RWPE1 (cell line): ENCODE measurements at regions not wholly inside any gene's neighbourhood (a gene's known extent, or its start where the extent isn't known, plus 50 kb on each side); places are given as distances from the start of the nearest gene placed in this dataset.
A peak's percentile ranks its signal among the peaks of the same experiment; 100 is the strongest.

Source experiments
- CTCF ChIA-PET: fragments of 350-600 bp; sonication (Branson Sonifier 250); formaldehyde crosslinking; extraction: SDS; loops from one replicate; lab custom pipeline; 2021; lab: Yijun Ruan, JAX
- POLR2A ChIA-PET: fragments of 400-600 bp; formaldehyde crosslinking; extraction: SDS; loops from one replicate; lab custom pipeline; 2020; ENCODE audit warnings: antibody characterized with exemption; ENCODE audit not compliant: low non-redundant PET; lab: Yijun Ruan, JAX
- DNase-seq: peaks from one replicate; pipeline ENCODE4 v3.0.0; 2012; ENCODE audit warnings: low spot score
- H3K27ac ChIP-seq: fragments of 450-650 bp; 2 replicates; pipeline ENCODE4 v1.5.1; 2017
- TF ChIP-seq, protein P1 (sequence below): fragments of 450-650 bp; conservative IDR thresholded peaks from 2 replicates; pipeline ENCODE4 v1.5.1; 2017; ENCODE audit warnings: low read depth, mild to moderate bottlenecking

DNA sequence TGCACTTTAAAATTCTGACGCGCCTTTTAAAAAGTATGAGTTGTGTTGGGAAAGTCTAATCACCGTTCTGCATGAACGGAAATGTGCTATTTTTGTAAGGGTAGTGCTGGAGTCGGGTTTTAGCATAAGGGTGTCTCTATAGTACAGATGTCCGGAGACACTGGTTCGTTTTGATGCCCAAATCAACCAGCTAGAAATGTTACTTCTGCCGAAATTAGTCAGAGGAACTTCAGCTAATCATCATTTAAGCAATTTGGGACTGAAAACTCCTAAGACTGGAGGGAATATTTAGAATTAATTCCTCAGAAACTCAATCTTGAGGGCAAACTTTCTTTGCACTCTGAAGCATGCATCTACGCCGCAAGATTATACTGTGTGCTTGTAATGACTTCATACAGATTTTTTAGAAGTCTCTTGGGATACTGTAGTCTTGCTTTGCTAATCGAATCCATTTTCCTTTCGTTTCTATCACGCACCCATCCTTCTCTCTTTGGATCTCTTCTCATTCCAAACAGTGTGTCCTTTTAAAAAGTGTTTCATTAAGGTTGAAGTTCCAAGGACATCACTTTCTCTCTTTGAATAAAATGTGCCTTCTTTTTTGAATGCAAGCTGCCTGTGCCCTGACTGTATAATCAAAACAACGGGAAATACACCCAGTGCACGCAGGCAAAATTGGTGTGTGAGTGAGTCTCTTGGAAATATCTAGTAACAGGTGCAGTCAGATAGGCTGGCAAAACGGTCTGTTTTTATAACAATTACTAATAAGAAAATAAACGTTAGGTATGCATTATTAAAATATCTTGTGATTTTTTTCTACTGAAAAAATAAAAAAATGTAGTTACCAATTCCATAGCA, 270.9 kb upstream of the TCF4 start:
- no peak overlapping the region for H3K27ac ChIP-seq
- TF ChIP-seq, protein P1, sequence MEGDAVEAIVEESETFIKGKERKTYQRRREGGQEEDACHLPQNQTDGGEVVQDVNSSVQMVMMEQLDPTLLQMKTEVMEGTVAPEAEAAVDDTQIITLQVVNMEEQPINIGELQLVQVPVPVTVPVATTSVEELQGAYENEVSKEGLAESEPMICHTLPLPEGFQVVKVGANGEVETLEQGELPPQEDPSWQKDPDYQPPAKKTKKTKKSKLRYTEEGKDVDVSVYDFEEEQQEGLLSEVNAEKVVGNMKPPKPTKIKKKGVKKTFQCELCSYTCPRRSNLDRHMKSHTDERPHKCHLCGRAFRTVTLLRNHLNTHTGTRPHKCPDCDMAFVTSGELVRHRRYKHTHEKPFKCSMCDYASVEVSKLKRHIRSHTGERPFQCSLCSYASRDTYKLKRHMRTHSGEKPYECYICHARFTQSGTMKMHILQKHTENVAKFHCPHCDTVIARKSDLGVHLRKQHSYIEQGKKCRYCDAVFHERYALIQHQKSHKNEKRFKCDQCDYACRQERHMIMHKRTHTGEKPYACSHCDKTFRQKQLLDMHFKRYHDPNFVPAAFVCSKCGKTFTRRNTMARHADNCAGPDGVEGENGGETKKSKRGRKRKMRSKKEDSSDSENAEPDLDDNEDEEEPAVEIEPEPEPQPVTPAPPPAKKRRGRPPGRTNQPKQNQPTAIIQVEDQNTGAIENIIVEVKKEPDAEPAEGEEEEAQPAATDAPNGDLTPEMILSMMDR: no peak
- no peak for DNase-seq
- ChIA-PET CTCF (no interaction called here), POLR2A (no interaction called here)

DNA sequence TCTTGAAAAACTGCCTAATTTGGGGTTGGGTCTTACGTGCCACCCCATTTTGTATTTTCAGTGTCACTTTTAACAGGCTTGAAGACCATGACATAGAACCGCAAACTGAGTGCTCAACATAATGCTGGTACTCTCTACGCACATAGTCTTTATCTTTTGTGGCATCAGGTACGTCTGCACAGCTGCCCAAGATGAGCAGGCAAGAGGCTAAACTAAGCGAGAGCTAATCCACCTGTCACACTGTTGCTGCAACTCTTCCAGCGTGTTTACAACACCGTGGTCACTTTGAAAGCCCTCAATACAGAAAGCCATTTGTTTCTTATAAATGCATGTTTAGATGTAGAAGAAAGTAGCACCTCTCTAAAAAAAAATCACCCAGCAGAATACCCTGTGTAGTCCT, 270.0 kb upstream of the TCF4 start:
- H3K27ac ChIP-seq: no peak overlapping the region
- ChIA-PET POLR2A (no interaction called here), CTCF (no interaction called here)
- TF ChIP-seq, protein P1: no peak
- no peak for DNase-seq

GRCh38 chr18:55857409-55857808, 269.4 kb upstream of the TCF4 start:
- CTCF ChIA-PET: no interaction called here
- POLR2A ChIA-PET: no interaction called here
- TF ChIP-seq, protein P1: no peak
- H3K27ac ChIP-seq: no peak overlapping the region
- DNase-seq: peak; percentile 10

DNA sequence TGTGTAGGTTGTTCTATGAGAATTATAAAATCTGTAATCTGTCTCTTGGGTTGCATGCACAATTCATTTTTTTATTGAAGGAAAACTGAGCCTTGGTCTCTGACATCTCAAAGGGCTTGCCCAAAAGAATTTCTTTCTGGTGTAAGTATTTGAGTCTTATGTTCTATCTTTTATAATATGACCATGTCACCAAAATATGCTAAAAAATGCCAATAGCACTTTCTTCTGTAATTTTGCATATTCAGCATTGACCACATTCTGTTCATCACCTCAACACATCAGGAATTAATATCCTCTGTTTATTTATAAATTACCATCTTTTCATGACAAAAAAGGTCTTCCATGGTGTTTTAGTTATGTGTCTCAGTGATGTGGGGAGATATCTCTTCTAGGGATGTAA, 268.7 kb upstream of the TCF4 start:
- H3K27ac ChIP-seq: no peak overlapping the region
- POLR2A ChIA-PET: no interaction called here
- CTCF ChIA-PET: no interaction called here
- TF ChIP-seq, protein P1: no peak
- DNase-seq: no peak

DNA sequence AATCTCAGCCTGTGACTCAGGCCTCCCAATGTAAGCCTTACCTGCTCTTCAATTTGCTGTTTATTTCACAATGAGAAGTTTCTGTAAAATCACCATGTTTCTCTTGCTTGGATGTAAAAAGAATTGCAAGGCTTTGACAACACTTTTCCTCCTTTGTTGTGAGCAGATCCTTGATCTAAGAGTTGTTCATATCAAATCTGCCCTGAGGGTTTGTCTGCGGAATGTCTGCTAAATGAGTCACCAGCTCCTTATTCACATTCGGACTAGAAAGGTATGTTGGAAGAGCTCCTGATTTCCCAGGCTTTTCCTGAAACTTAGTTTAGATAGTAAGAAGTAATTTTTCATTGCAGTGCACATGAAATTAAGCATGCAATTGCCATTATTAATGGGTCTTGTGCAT, 268.2 kb upstream of the TCF4 start:
- TF ChIP-seq, protein P1: no peak
- POLR2A ChIA-PET: no interaction called here
- CTCF ChIA-PET: interaction anchor here (0.6 kb wide), 1 partner anchor 14 kb away, joined by 3 read pairs; no protein-coding TSS in a partner anchor
- peak; percentile 63 for DNase-seq
- no peak overlapping the region; the same call in 1 of the 2 replicates for H3K27ac ChIP-seq

GRCh38 chr18:55853268-55853667, 265.3 kb upstream of the TCF4 start:
- ChIA-PET CTCF (no interaction called here), POLR2A (no interaction called here)
- no peak overlapping the region for H3K27ac ChIP-seq
- TF ChIP-seq, protein P1: no peak
- DNase-seq: no peak
